Caco-2 (cell line): ENCODE measurements at regions not wholly inside any gene's neighbourhood (a gene's known extent, or its start where the extent isn't known, plus 50 kb on each side); places are given as distances from the start of the nearest gene placed in this dataset.

Experiments used
- BruUV-seq: library from RNA; stranded (reverse); fragments of 400-500 nt; replicated peaks from 2 replicates; lab custom pipeline; 2021; lab: Mats Ljungman, UMichigan
- CTCF ChIA-PET: fragments of 300-600 bp; sonication (Branson Sonifier 250); formaldehyde crosslinking; loops from one replicate; lab custom pipeline; 2022; ENCODE audit warnings: antibody characterized with exemption; lab: Charles Lee
- POLR2A ChIA-PET: fragments of 300-600 bp; sonication (Branson Sonifier 250); formaldehyde crosslinking; loops from one replicate; lab custom pipeline; 2022; ENCODE audit warnings: antibody characterized with exemption; lab: Charles Lee
- DNase-seq, 2 experiments: peaks; one replicate each; pipeline versions ENCODE4 v3.0.0 to v3.0.0-alpha.2; 2020 to 2022
- H3K27me3 ChIP-seq: replicated peaks from 2 replicates; pipeline ENCODE4 v1.6.0; 2011; ENCODE audit warnings: low read length; ENCODE audit not compliant: control insufficient read depth, insufficient read depth
- H3K36me3 ChIP-seq: 2 replicates; pipeline ENCODE4 v1.5.1; 2011; ENCODE audit warnings: low read length; ENCODE audit not compliant: control insufficient read depth, insufficient read depth
- H3K4me1 ChIP-seq: fragments of 250-450 bp; sonication (Bioruptor Pico); 2 replicates; pipeline ENCODE4 v1.5.1; 2020; ENCODE audit warnings: mild to moderate bottlenecking
- H3K4me3 ChIP-seq: 2 replicates; pipeline ENCODE4 v1.5.1; 2011; ENCODE audit warnings: low read depth, mild to moderate bottlenecking, control low read depth, low read length
- H3K9me3 ChIP-seq: fragments of 250-450 bp; sonication (Bioruptor Pico); 2 replicates; pipeline ENCODE4 v1.5.1; 2020; ENCODE audit warnings: mild to moderate bottlenecking, moderate library complexity
- H3K27ac Mint-ChIP-seq: one replicate; pipeline ENCODE4 v1.8.0; 2022; ENCODE audit warnings: mixed read lengths; ENCODE audit not compliant: unreplicated experiment
- H3K27me3 Mint-ChIP-seq: one replicate; pipeline ENCODE4 v1.8.0; 2022; ENCODE audit warnings: mixed read lengths; ENCODE audit not compliant: insufficient read depth, unreplicated experiment
- H3K36me3 Mint-ChIP-seq: one replicate; pipeline ENCODE4 v1.8.0; 2022; ENCODE audit warnings: mild to moderate bottlenecking, mixed read lengths; ENCODE audit not compliant: insufficient read depth, unreplicated experiment
- H3K4me1 Mint-ChIP-seq: one replicate; pipeline ENCODE4 v1.8.0; 2022; ENCODE audit warnings: low read depth, mixed read lengths; ENCODE audit not compliant: unreplicated experiment
- H3K4me3 Mint-ChIP-seq: one replicate; pipeline ENCODE4 v1.8.0; 2022; ENCODE audit warnings: mild to moderate bottlenecking, moderate library complexity, mixed read lengths; ENCODE audit not compliant: unreplicated experiment
- H3K9me3 Mint-ChIP-seq: one replicate; pipeline ENCODE4 v1.8.0; 2022; ENCODE audit warnings: mixed read lengths; ENCODE audit not compliant: unreplicated experiment
- intact Hi-C: fragments of 100-400 bp; cut with micrococcal nuclease; formaldehyde crosslinking; loops from one replicate; pipeline ENCODE4 v1.10.0; 2022; ENCODE audit not compliant: unreplicated experiment
- TF ChIP-seq, protein P1 (sequence below), 2 experiments: fragments of 200-600 bp in 1 of 2; IDR thresholded peaks; 1 replicate in 1 of 2; 2 replicates in 1 of 2; pipeline versions ENCODE4 v1.5.1 to v1.8.0; 2011 to 2022; ENCODE audit warnings: antibody characterized with exemption in 1 of 2, control low read depth in 1 of 2, inconsistent platforms in 1 of 2, low read depth in 1 of 2, low read length in 1 of 2, mild to moderate bottlenecking in 1 of 2, moderate library complexity in 1 of 2; ENCODE audit not compliant: insufficient read depth in 1 of 2, severe bottlenecking in 1 of 2, unreplicated experiment in 1 of 2

DNA sequence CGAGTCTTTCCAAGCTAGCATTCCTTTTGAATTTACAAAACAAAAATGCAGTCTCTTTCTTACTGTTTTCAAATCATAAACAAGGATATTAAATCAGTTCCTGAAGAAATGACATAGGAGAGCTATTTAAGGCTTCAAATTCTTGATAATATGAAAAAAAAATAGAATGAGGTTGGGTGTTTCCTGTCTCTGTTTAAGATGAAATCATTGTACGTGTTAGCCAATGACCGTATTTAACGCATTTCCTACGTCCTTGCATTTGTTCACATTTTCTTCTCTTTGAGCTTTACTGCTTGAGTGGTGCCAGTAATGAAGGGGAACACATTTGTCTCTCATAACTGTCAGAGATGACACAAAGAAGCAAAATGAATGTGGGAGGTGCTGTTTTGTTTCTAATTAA, 821.3 kb downstream of the DIAPH3 start:
- no peaks in the 10 kb centered on the region for H3K9me3 Mint-ChIP-seq
- Histone ChIP-seq H3K36me3 (no peaks in the 10 kb centered on the region), H3K9me3 (no peaks in the 10 kb centered on the region), H3K27me3 (no peaks in the 10 kb centered on the region), H3K4me1 (no peaks in the 10 kb centered on the region), H3K4me3 (no peak overlapping the region)
- TF ChIP-seq, protein P1, sequence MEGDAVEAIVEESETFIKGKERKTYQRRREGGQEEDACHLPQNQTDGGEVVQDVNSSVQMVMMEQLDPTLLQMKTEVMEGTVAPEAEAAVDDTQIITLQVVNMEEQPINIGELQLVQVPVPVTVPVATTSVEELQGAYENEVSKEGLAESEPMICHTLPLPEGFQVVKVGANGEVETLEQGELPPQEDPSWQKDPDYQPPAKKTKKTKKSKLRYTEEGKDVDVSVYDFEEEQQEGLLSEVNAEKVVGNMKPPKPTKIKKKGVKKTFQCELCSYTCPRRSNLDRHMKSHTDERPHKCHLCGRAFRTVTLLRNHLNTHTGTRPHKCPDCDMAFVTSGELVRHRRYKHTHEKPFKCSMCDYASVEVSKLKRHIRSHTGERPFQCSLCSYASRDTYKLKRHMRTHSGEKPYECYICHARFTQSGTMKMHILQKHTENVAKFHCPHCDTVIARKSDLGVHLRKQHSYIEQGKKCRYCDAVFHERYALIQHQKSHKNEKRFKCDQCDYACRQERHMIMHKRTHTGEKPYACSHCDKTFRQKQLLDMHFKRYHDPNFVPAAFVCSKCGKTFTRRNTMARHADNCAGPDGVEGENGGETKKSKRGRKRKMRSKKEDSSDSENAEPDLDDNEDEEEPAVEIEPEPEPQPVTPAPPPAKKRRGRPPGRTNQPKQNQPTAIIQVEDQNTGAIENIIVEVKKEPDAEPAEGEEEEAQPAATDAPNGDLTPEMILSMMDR (IDR thresholded peaks at IDR 0.05; ENCODE audit: insufficient read depth in 1 of 2, low read depth in 1 of 2, low read length in 1 of 2, severe bottlenecking in 1 of 2, unreplicated experiment in 1 of 2): no peak
- H3K4me3 Mint-ChIP-seq: no peak overlapping the region
- H3K27me3 Mint-ChIP-seq: no peaks in the 10 kb centered on the region
- intact Hi-C loops: no loop called here
- no peak for DNase-seq
- H3K4me1 Mint-ChIP-seq: no peaks in the 10 kb centered on the region
- BruUV-seq: no TSS peak
- ChIA-PET CTCF (interaction anchor here (1.3 kb wide), 1 partner anchor 9 kb away, joined by 3 read pairs; no protein-coding TSS in a partner anchor), POLR2A (no interaction called here)
- no peaks in the 10 kb centered on the region for H3K36me3 Mint-ChIP-seq
- no peak overlapping the region for H3K27ac Mint-ChIP-seq

DNA sequence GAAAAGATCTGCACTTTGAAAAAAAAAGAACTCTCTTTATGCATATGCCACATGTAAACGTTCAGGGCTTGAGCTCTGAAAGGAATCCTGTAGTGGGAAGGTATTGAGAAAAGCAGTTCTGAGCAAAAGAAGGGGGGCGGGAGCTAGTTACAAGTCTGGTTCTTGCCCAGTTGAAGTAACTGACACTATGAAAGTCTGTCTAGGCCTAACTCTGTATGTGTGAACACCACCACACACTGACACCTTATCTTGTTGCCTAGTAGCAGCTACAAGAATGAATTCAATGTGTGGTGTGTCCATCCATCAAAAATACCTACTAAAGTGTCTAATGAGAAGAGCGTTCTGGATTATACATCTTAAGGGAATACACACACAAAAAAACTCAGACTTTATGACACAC, 820.6 kb downstream of the DIAPH3 start:
- no peaks in the 10 kb centered on the region for H3K27me3 Mint-ChIP-seq
- no peaks in the 10 kb centered on the region for H3K4me1 Mint-ChIP-seq
- no TSS peak for BruUV-seq
- POLR2A ChIA-PET: no interaction called here
- TF ChIP-seq, protein P1 (IDR thresholded peaks at IDR 0.05; ENCODE audit: insufficient read depth in 1 of 2, low read depth in 1 of 2, low read length in 1 of 2, severe bottlenecking in 1 of 2, unreplicated experiment in 1 of 2): no peak
- H3K9me3 ChIP-seq: no peaks in the 10 kb centered on the region
- no peak overlapping the region for H3K27ac Mint-ChIP-seq
- intact Hi-C loops: no loop called here
- no peak overlapping the region for H3K4me3 Mint-ChIP-seq
- H3K36me3 ChIP-seq: no peaks in the 10 kb centered on the region
- H3K9me3 Mint-ChIP-seq: no peaks in the 10 kb centered on the region
- no peak for DNase-seq
- no peaks in the 10 kb centered on the region for H3K27me3 ChIP-seq
- no peaks in the 10 kb centered on the region for H3K36me3 Mint-ChIP-seq
- H3K4me1 ChIP-seq: no peaks in the 10 kb centered on the region
- no peak overlapping the region for H3K4me3 ChIP-seq
- CTCF ChIA-PET: no interaction called here

DNA sequence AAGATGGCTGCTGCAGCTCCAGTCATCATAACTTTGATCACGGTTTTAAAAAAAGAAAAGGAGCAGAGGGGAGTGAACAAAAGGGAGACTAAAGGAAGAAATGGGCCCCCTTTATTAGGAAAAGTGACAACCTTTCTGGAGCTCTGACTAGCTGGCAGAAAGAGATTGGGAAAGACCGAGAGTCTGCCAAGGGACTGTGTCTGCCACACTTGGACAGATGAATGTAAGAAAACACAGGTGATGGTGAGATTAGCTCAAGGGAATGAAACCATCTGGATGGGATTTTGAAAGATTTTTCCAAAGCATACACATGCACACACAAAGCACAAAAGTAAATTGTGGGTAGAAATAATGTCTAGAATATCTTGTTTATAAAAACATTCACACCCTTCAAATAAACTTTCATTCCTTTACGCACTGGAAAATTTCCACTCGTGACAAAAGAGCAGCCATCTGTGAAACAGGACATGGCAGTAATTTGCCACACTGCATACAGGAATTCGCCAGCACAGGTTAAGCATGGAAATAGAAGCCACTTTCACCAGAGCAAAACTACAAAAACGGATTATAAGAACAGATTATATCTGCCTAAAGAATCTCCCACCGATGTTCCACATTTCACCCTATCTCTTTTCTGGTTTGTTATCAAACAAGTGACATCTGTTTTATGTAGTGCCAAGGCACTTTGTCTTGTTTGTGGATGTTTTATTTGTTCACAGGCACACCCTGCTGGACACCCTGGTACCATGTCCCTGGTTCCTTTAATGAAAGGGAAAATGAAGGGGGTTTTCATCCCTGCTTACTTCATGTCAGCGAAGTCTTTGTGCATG, 819.5 kb downstream of the DIAPH3 start:
- Mint-ChIP-seq H3K9me3 (no peaks in the 10 kb centered on the region), H3K27ac (no peak overlapping the region), H3K4me1 (no peaks in the 10 kb centered on the region), H3K27me3 (no peaks in the 10 kb centered on the region), H3K36me3 (no peaks in the 10 kb centered on the region), H3K4me3 (no peak overlapping the region)
- no peak overlapping the region for H3K4me3 ChIP-seq
- no TSS peak for BruUV-seq
- ChIA-PET CTCF (no interaction called here), POLR2A (no interaction called here)
- intact Hi-C loops: no loop called here
- TF ChIP-seq, protein P1 (IDR thresholded peaks at IDR 0.05; ENCODE audit: insufficient read depth in 1 of 2, low read depth in 1 of 2, low read length in 1 of 2, severe bottlenecking in 1 of 2, unreplicated experiment in 1 of 2): no peak
- no peaks in the 10 kb centered on the region for H3K36me3 ChIP-seq
- no peaks in the 10 kb centered on the region for H3K9me3 ChIP-seq
- H3K4me1 ChIP-seq: no peaks in the 10 kb centered on the region
- DNase-seq: no peak
- no peaks in the 10 kb centered on the region for H3K27me3 ChIP-seq
